ENCODE measurements at regions not wholly inside any gene's neighbourhood (a gene's known extent, or its start where the extent isn't known, plus 50 kb on each side); places are given as distances from the start of the nearest gene placed in this dataset.

GRCh38 chr18:40197711-40198110, 1757.3 kb upstream of the PIK3C3 start (continued):
- no peak for TF ChIP-seq ZNF462 (CRISPR knock-in tag; IDR thresholded peaks at IDR 0.05)

- Histone ChIP-seq H3K4me3 (no peak overlapping the region), H4K20me1 (replicated peaks; ENCODE audit: insufficient read depth) (no peaks in the 10 kb centered on the region), H3K9me2 (ENCODE audit: insufficient read depth) (no peaks in the 10 kb centered on the region), H2AFZ (no peak overlapping the region), H3K4me2 (no peak overlapping the region), H3K27ac (ENCODE audit: low read depth) (no peak overlapping the region), H3K27me3 (ENCODE audit: insufficient read depth) (no peaks in the 10 kb centered on the region), H3F3A (replicated peaks; ENCODE audit: low read depth) (no peaks in the 10 kb centered on the region), H3K4me1 (ENCODE audit: insufficient read depth) (0 out of 2 replicates have a peak, but pooled peaks cover 4% of the 10 kb centered on the region), H3K79me2 (replicated peaks; ENCODE audit: insufficient read depth) (no peaks in the 10 kb centered on the region), H3K36me3 (ENCODE audit: insufficient read depth) (no peaks in the 10 kb centered on the region)
- ATAC-seq (no peak), DNase-seq (ENCODE audit: low spot score) (no peak)
- H3K27me3 Mint-ChIP-seq (ENCODE audit: insufficient read depth, low read depth, poor library complexity) = no peaks in the 10 kb centered on the region
- H3K9me3 Mint-ChIP-seq = peaks cover 6% of the 10 kb centered on the region; the same call in 2 of the 3 replicates
- H3K4me3 Mint-ChIP-seq = no peak overlapping the region
- H3K36me3 Mint-ChIP-seq (ENCODE audit: low read depth) = no peaks in the 10 kb centered on the region
- peaks cover 6% of the 10 kb centered on the region for H3K4me1 Mint-ChIP-seq
- H3K27ac Mint-ChIP-seq = no peak overlapping the region
- TF ChIP-seq STAT1 (IDR thresholded peaks at IDR 0.05; ENCODE audit: unreplicated experiment) (no peak), ZNF114 (CRISPR knock-in tag; IDR thresholded peaks at IDR 0.05) (no peak), POLR2AphosphoS5 (IDR thresholded peaks at IDR 0.05; ENCODE audit: low read depth) (no peak), ZNF331 (CRISPR knock-in tag; IDR thresholded peaks at IDR 0.05; ENCODE audit: low read depth) (no peak), EZH2 (IDR thresholded peaks at IDR 0.05; ENCODE audit: low read depth, unreplicated experiment) (no peak), REST (IDR thresholded peaks at IDR 0.05; ENCODE audit: unreplicated experiment) (no peak), EZH2phosphoT487 (IDR thresholded peaks at IDR 0.05; ENCODE audit: unreplicated experiment) (no peak), NANOG (IDR thresholded peaks at IDR 0.05; ENCODE audit: borderline replicate concordance) (no peak), JUNB (IDR thresholded peaks at IDR 0.05; ENCODE audit: unreplicated experiment) (no peak), CTCF (conservative IDR thresholded peaks at IDR 0.05; ENCODE audit: low read depth in 2 of 2) (no peak)
Measured at GRCh38 chr18:40186677-40187076, 1768.4 kb upstream of the PIK3C3 start.

All from GM23338 (cell line).